ENCODE measurements at regions not wholly inside any gene's neighbourhood (a gene's known extent, or its start where the extent isn't known, plus 50 kb on each side); places are given as distances from the start of the nearest gene placed in this dataset.

DNA sequence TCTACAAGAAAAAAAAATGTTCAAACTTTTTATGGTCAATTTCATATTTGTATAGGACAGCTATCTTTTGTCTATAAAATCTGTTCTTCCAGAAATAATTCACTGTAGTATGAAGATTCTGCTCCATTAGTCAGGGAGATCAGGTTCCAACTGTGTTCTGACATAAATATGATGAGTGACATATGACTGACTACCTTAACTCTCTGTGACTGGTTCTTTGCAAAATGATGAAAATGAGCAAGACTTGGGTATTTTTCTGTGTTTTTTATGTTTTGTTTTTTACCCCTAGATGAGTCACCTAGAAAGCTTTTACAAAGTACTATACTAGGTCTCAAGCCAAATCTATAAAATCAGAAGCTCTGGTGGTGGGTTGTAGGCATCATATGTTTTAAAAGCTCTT lies 229.6 kb downstream of the MMUT start:
- no peak for ATAC-seq
- DNase-seq (ENCODE audit: low read depth, low spot score) = no peak

More for the DNA sequence above, 229.6 kb downstream of the MMUT start:
- CTCF ChIA-PET = no interaction called here
- H3K27me3 ChIP-seq (ENCODE audit: insufficient read depth, low read length) = no peaks in the 10 kb centered on the region
- intact Hi-C loops (cut with micrococcal nuclease) = no loop called here
- no peak overlapping the region for H3K4me2 ChIP-seq (ENCODE audit: low read length)
- H4K20me1 ChIP-seq (ENCODE audit: insufficient read depth) = no peaks in the 10 kb centered on the region
- no peak overlapping the region for H2AFZ ChIP-seq (ENCODE audit: low read depth, low read length, poor library complexity, severe bottlenecking)
- no peaks in the 10 kb centered on the region for H3K9me2 ChIP-seq (ENCODE audit: insufficient read depth)
- H3K36me3 ChIP-seq (ENCODE audit: control insufficient read depth in 1 of 2, insufficient read depth in 2 of 2, low read length in 2 of 2) = no peaks in the 10 kb centered on the region
- TF ChIP-seq FOSL1 (IDR thresholded peaks at IDR 0.05; ENCODE audit: low read depth) = no peak
- no peak for TF ChIP-seq ELF1 (IDR thresholded peaks at IDR 0.05; ENCODE audit: borderline replicate concordance, low read depth)
- TF ChIP-seq EZH2phosphoT487 (IDR thresholded peaks at IDR 0.05; ENCODE audit: borderline replicate concordance) = no peak
- TF ChIP-seq EZH2 (IDR thresholded peaks at IDR 0.05) = no peak
- no peak for TF ChIP-seq YY1 (IDR thresholded peaks at IDR 0.05; ENCODE audit: extremely low read depth, insufficient replicate concordance, low read depth, low read length)
- TF ChIP-seq SP1 (IDR thresholded peaks at IDR 0.05; ENCODE audit: low read depth) = no peak
- TF ChIP-seq TCF7L2 (IDR thresholded peaks at IDR 0.05; ENCODE audit: borderline replicate concordance, extremely low read depth, insufficient read depth, insufficient read length) = no peak
- TF ChIP-seq ZFX (IDR thresholded peaks at IDR 0.05) = no peak
- TF ChIP-seq, protein P1, sequence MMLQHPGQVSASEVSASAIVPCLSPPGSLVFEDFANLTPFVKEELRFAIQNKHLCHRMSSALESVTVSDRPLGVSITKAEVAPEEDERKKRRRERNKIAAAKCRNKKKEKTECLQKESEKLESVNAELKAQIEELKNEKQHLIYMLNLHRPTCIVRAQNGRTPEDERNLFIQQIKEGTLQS (IDR thresholded peaks at IDR 0.05) = no peak
- TF ChIP-seq, protein P2, sequence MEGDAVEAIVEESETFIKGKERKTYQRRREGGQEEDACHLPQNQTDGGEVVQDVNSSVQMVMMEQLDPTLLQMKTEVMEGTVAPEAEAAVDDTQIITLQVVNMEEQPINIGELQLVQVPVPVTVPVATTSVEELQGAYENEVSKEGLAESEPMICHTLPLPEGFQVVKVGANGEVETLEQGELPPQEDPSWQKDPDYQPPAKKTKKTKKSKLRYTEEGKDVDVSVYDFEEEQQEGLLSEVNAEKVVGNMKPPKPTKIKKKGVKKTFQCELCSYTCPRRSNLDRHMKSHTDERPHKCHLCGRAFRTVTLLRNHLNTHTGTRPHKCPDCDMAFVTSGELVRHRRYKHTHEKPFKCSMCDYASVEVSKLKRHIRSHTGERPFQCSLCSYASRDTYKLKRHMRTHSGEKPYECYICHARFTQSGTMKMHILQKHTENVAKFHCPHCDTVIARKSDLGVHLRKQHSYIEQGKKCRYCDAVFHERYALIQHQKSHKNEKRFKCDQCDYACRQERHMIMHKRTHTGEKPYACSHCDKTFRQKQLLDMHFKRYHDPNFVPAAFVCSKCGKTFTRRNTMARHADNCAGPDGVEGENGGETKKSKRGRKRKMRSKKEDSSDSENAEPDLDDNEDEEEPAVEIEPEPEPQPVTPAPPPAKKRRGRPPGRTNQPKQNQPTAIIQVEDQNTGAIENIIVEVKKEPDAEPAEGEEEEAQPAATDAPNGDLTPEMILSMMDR (IDR thresholded peaks at IDR 0.05 in 2 of 3, conservative IDR thresholded peaks at IDR 0.05 in 1 of 3; ENCODE audit: borderline replicate concordance in 1 of 3, insufficient read depth in 1 of 3, low read depth in 2 of 3, low read length in 2 of 3) = no peak
- no peak for TF ChIP-seq JUND (IDR thresholded peaks at IDR 0.05)
- TF ChIP-seq RAD21 (IDR thresholded peaks at IDR 0.05; ENCODE audit: low read depth) = no peak
- no peak for TF ChIP-seq CEBPB (IDR thresholded peaks at IDR 0.05; ENCODE audit: low read depth)
- TF ChIP-seq, protein P3, sequence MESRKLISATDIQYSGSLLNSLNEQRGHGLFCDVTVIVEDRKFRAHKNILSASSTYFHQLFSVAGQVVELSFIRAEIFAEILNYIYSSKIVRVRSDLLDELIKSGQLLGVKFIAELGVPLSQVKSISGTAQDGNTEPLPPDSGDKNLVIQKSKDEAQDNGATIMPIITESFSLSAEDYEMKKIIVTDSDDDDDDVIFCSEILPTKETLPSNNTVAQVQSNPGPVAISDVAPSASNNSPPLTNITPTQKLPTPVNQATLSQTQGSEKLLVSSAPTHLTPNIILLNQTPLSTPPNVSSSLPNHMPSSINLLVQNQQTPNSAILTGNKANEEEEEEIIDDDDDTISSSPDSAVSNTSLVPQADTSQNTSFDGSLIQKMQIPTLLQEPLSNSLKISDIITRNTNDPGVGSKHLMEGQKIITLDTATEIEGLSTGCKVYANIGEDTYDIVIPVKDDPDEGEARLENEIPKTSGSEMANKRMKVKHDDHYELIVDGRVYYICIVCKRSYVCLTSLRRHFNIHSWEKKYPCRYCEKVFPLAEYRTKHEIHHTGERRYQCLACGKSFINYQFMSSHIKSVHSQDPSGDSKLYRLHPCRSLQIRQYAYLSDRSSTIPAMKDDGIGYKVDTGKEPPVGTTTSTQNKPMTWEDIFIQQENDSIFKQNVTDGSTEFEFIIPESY (IDR thresholded peaks at IDR 0.05; ENCODE audit: extremely low read depth, insufficient replicate concordance, low read length) = no peak
- no peak for TF ChIP-seq POLR2A (IDR thresholded peaks at IDR 0.05; ENCODE audit: borderline replicate concordance, extremely low read depth, insufficient read depth, insufficient read length)
- TF ChIP-seq, protein P4, sequence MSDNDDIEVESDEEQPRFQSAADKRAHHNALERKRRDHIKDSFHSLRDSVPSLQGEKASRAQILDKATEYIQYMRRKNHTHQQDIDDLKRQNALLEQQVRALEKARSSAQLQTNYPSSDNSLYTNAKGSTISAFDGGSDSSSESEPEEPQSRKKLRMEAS (IDR thresholded peaks at IDR 0.05) = no peak
- TF ChIP-seq, protein P5, sequence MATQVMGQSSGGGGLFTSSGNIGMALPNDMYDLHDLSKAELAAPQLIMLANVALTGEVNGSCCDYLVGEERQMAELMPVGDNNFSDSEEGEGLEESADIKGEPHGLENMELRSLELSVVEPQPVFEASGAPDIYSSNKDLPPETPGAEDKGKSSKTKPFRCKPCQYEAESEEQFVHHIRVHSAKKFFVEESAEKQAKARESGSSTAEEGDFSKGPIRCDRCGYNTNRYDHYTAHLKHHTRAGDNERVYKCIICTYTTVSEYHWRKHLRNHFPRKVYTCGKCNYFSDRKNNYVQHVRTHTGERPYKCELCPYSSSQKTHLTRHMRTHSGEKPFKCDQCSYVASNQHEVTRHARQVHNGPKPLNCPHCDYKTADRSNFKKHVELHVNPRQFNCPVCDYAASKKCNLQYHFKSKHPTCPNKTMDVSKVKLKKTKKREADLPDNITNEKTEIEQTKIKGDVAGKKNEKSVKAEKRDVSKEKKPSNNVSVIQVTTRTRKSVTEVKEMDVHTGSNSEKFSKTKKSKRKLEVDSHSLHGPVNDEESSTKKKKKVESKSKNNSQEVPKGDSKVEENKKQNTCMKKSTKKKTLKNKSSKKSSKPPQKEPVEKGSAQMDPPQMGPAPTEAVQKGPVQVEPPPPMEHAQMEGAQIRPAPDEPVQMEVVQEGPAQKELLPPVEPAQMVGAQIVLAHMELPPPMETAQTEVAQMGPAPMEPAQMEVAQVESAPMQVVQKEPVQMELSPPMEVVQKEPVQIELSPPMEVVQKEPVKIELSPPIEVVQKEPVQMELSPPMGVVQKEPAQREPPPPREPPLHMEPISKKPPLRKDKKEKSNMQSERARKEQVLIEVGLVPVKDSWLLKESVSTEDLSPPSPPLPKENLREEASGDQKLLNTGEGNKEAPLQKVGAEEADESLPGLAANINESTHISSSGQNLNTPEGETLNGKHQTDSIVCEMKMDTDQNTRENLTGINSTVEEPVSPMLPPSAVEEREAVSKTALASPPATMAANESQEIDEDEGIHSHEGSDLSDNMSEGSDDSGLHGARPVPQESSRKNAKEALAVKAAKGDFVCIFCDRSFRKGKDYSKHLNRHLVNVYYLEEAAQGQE (IDR thresholded peaks at IDR 0.05; ENCODE audit: low read depth) = no peak
- no peak for TF ChIP-seq SIN3A (IDR thresholded peaks at IDR 0.05; ENCODE audit: low read depth)
- no peaks in the 10 kb centered on the region for H3K9me3 ChIP-seq (ENCODE audit: control insufficient read depth in 1 of 2, insufficient read depth in 1 of 2, low read depth in 1 of 2, low read length in 2 of 2)
- H3K27ac ChIP-seq (ENCODE audit: low read depth, low read length) = no peak overlapping the region
- H3K4me3 ChIP-seq (replicated peaks in 1 of 2; ENCODE audit: low read depth in 1 of 2, low read length in 2 of 2) = no peak overlapping the region
- no TSS peak for BruUV-seq (replicated peaks)
- RAD21 ChIA-PET (ENCODE audit: low non-redundant PET in 1 of 2, low total read pairs in 2 of 2, uncharacterized antibody in 2 of 2, unreplicated experiment in 2 of 2) = no interaction called here
- no peak overlapping the region for H3K9ac ChIP-seq (ENCODE audit: low read length)
- H3K4me1 ChIP-seq (ENCODE audit: control insufficient read depth in 1 of 2, insufficient read depth in 2 of 2, low read length in 2 of 2) = no peaks in the 10 kb centered on the region
- H3K79me2 ChIP-seq (ENCODE audit: insufficient read depth, low read length) = no peaks in the 10 kb centered on the region
- POLR2A ChIA-PET = no interaction called here
